OCI-LY1 (cell line): ENCODE measurements at regions not wholly inside any gene's neighbourhood (a gene's known extent, or its start where the extent isn't known, plus 50 kb on each side); places are given as distances from the start of the nearest gene placed in this dataset.

ENCODE experiments used
- EZH2 ChIP-seq: fragments of 200-600 bp; sonication (generic), shearing (Covaris generic); IDR thresholded peaks from 2 replicates; pipeline ENCODE4 v1.8.0; 2017; ENCODE audit warnings: borderline replicate concordance, mixed run types, mild to moderate bottlenecking, antibody characterized with exemption, low read length, moderate library complexity, mixed read lengths
- TF ChIP-seq, protein P1 (sequence below): fragments of 200-600 bp; sonication (generic), shearing (Covaris generic); IDR thresholded peaks from 2 replicates; pipeline ENCODE4 v1.5.1; 2017; ENCODE audit warnings: mild to moderate bottlenecking, antibody characterized with exemption, low read length, moderate library complexity, mixed read lengths

DNA sequence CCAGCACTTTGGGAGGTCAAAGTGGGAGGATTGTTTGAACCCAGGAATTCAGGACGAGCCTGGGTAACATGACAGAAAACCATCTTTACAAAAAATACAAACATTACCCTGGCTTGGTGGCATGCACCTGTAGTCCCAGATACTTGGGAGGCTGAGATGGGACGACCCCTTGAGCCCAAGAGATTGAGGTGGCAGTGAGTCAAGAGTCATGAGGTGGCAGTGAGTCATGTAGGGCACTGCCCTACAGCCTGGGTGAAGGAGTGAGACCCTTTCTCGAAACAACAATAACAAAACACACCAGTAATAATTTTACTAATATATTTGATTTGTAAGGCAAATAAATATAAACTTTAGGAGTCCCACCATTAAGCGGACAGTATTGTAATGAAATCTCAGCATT is 1906.2 kb downstream of the NCAM2 start:
- TF ChIP-seq, protein P1, sequence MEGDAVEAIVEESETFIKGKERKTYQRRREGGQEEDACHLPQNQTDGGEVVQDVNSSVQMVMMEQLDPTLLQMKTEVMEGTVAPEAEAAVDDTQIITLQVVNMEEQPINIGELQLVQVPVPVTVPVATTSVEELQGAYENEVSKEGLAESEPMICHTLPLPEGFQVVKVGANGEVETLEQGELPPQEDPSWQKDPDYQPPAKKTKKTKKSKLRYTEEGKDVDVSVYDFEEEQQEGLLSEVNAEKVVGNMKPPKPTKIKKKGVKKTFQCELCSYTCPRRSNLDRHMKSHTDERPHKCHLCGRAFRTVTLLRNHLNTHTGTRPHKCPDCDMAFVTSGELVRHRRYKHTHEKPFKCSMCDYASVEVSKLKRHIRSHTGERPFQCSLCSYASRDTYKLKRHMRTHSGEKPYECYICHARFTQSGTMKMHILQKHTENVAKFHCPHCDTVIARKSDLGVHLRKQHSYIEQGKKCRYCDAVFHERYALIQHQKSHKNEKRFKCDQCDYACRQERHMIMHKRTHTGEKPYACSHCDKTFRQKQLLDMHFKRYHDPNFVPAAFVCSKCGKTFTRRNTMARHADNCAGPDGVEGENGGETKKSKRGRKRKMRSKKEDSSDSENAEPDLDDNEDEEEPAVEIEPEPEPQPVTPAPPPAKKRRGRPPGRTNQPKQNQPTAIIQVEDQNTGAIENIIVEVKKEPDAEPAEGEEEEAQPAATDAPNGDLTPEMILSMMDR = no peak
- TF ChIP-seq EZH2 = no peak
